IPS-15b (cell line): ENCODE measurements at regions not wholly inside any gene's neighbourhood (a gene's known extent, or its start where the extent isn't known, plus 50 kb on each side); places are given as distances from the start of the nearest gene placed in this dataset.

Source experiments
- H3K27me3 ChIP-seq: one replicate; pipeline ENCODE4 v1.6.1; 2013; ENCODE audit warnings: low read length; ENCODE audit not compliant: control insufficient read depth, insufficient read depth
- H3K36me3 ChIP-seq: one replicate; pipeline ENCODE4 v1.6.1; 2013; ENCODE audit warnings: low read length; ENCODE audit not compliant: control insufficient read depth, insufficient read depth
- H3K4me1 ChIP-seq: one replicate; pipeline ENCODE4 v1.6.1; 2013; ENCODE audit warnings: mild to moderate bottlenecking, low read length; ENCODE audit not compliant: control insufficient read depth, insufficient read depth
- H3K4me3 ChIP-seq: one replicate; pipeline ENCODE4 v1.5.1; 2013; ENCODE audit warnings: low read depth, low read length
- H3K9ac ChIP-seq: one replicate; pipeline ENCODE4 v1.6.1; 2013; ENCODE audit warnings: low read depth, mild to moderate bottlenecking, low read length
- H3K9me3 ChIP-seq: one replicate; pipeline ENCODE4 v1.6.1; 2013; ENCODE audit warnings: mild to moderate bottlenecking, low read length; ENCODE audit not compliant: control insufficient read depth, insufficient read depth

DNA sequence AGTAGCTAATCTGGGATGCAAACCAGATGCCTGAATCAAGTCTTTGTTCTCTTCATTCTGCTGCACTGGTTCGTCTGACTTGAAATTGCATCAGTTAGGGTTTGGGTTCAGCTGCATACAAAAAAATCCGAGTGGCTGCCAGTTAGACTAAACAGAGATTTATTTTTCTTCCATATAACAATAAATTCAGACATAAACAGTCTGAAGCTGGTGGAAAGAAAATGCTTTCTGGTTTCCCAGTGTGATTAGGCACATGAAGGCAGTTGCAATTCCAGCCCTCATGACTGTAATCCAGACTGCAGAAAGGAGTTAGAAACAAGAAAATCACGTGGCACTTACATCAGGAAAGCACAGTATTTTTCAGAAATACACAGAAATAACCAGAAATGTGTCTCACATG, 930.7 kb downstream of the MCTP2 start:
- Histone ChIP-seq H3K4me3 (no peak overlapping the region), H3K9me3 (no peaks in the 10 kb centered on the region), H3K36me3 (no peaks in the 10 kb centered on the region), H3K4me1 (no peaks in the 10 kb centered on the region), H3K27me3 (no peaks in the 10 kb centered on the region), H3K9ac (no peak overlapping the region)

DNA sequence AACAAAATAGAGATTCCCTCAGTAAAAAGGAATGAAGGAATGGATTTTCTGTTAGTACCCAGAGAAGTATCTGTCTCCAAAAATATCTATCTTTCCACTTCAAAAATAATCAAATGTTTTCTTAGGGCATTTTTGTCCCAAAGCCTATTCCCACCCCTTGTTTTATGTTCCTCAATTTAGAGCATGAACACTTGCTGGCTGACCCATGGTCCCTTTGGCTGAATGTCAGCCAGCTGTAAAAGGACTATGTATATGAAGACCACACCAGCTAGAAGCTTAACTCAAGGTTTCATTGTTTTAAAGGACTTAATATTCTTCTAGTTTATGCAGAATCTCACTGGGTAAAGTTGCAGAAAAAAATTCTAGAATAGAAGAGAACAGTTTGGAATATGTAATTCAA, 931.2 kb downstream of the MCTP2 start:
- Histone ChIP-seq H3K27me3 (no peaks in the 10 kb centered on the region), H3K4me3 (no peak overlapping the region), H3K4me1 (no peaks in the 10 kb centered on the region), H3K9me3 (no peaks in the 10 kb centered on the region), H3K9ac (no peak overlapping the region), H3K36me3 (no peaks in the 10 kb centered on the region)

DNA sequence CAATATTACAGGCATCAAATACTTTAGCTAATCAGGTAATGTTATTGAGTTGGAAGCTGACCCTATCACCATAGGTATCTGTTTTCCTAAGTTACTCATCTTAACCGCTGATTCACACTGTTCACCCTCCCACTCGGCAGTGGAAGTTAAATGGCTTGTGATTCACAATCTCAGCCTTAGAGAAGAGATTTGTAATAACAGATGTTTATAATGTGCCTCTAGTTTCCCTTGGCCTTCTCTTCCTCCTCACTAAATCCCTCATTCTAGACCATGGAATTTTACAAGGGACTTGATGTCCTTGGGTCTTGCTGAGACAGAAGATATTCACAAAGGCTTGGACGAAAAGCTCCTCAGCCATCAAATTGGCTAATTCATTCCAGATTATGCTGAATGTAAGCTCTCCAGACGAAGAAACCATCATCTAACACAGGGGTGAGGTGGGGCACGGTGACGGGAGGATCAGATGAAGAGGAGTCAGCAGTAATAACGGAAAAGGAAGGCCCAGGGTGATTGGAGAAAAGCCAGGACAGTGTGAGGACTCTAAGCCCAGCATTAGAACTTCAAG, 931.7 kb downstream of the MCTP2 start:
- H3K36me3 ChIP-seq: no peaks in the 10 kb centered on the region
- no peak overlapping the region for H3K9ac ChIP-seq
- H3K4me1 ChIP-seq: no peaks in the 10 kb centered on the region
- H3K27me3 ChIP-seq: no peaks in the 10 kb centered on the region
- H3K9me3 ChIP-seq: no peaks in the 10 kb centered on the region
- H3K4me3 ChIP-seq: no peak overlapping the region

DNA sequence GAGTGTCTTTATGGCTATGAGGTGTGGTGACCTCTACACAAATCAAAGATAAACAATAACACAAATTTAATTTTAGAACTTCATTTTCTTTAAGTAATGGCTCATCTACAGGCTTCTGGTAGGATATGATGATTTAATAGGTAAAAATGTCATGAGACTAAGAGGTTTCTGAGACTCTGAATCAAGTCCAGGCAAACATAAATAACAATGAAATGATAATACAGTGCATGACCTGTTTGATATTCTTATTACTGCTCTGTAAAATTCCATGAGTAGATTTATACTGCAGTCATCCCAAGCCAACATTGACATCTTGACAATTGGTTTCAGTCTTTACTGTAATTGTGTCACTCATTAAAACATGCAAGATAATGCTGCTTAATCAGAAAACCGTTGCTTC, 936.8 kb downstream of the MCTP2 start:
- no peaks in the 10 kb centered on the region for H3K4me1 ChIP-seq
- no peak overlapping the region for H3K4me3 ChIP-seq
- H3K9me3 ChIP-seq: no peaks in the 10 kb centered on the region
- H3K27me3 ChIP-seq: no peaks in the 10 kb centered on the region
- H3K36me3 ChIP-seq: no peaks in the 10 kb centered on the region
- no peak overlapping the region for H3K9ac ChIP-seq

DNA sequence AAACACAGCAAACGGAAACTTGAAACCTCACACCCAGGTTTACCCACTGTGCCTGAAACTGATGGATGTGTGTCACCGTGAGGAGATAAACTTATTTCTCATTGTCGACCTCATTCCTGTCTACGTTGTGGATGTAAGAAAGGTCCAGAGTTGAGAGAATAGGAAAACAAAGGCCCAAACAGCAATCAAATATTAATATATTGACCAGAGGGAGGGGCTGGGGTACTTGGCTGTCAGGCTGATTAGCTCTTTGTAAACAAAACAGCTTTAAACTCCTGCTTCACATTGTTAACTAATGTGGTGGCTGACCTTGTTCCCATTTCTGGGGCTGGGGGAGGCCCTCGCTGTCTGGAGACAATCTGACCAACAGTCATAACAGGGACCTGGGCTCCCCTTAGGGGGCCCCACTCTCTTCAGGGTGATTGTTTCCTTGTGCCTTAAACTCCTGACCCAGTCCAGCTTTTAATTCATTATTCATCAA, 937.6 kb downstream of the MCTP2 start:
- H3K27me3 ChIP-seq: no peaks in the 10 kb centered on the region
- H3K9me3 ChIP-seq: no peaks in the 10 kb centered on the region
- no peaks in the 10 kb centered on the region for H3K4me1 ChIP-seq
- H3K9ac ChIP-seq: no peak overlapping the region
- H3K4me3 ChIP-seq: no peak overlapping the region
- no peaks in the 10 kb centered on the region for H3K36me3 ChIP-seq

DNA sequence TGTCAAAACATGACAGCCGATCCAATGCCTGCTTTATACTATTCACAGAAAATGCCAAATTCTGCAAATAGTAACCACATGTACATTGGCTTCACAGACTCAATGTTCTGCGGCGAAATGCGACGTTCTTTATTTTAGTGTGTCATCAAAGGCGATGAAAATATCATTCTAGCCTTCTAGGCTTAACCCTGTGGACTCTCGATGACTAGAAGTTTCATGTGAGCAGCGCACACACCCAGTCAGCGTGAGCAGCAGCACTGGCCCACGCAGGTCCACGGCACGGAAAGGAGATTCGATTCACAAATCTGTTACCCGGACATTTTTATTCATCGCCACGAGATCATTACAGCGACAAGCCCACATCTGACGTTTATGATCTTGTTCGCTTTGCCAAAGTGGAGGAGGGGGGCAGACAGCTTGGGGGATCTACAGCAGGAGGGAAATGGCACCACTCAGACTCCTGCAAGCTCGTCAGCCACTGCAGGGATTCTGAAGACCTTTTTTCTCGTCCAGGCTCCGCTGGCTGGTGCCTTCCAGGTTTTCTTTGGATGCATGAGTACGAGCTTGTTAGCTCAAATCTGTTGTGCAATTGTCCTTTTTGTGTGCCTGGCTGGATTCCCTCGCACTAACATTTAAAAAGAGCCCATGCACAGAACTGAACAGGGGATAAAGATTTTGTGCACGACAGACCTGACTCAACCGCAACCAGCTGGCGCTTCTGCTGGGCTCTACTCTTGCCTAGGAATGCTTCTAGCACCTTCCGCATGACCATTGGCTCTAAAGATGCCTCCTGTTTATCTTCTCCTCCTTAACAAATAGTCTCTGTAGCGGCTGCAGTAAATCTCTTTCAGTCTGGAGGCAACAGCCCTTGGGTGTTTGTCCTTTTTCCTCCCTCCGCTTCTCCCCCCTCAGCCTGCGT, 938.4 kb downstream of the MCTP2 start:
- Histone ChIP-seq H3K9me3 (no peaks in the 10 kb centered on the region), H3K4me1 (no peaks in the 10 kb centered on the region), H3K27me3 (no peaks in the 10 kb centered on the region), H3K36me3 (no peaks in the 10 kb centered on the region), H3K4me3 (no peak overlapping the region), H3K9ac (no peak overlapping the region)

DNA sequence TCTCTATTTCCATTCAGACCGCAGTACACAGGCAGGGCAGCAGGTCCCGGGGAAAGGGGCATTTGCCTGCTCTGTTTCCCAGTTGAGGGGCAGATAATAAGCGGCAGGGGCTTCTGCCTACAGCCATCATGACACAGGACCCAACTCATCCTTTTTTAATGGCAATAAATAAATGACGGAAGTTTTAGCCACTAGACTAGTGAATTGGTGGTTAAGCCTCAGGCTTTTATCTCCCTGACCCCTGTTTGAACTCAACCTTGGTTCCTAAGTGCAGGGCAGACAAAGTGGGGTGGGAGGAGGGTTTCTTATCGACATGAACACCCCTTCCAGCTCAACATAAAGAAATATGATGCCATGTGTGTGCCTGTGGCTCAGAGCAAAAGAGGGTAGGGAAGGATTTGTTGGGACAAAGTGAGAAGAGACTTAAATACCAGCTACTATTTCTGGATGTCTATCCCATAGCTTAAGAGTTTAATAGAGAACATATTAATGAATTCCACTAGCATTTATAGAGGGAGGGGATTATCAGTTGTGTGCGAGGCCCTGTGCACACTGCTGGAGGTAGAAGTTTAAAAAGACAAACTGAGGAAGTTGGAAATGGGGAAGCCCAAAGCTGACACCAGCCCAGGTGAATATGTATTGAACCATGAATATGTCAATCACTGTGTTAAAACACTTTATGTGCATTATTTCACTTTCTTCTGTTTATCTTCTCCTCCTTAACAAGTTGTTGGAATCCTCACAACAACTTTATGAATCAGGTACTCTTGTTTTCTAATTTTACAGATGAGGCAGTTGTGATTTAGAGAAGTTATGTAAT, 939.4 kb downstream of the MCTP2 start:
- Histone ChIP-seq H3K9me3 (no peaks in the 10 kb centered on the region), H3K27me3 (no peaks in the 10 kb centered on the region), H3K9ac (no peak overlapping the region), H3K36me3 (no peaks in the 10 kb centered on the region), H3K4me1 (no peaks in the 10 kb centered on the region), H3K4me3 (no peak overlapping the region)

DNA sequence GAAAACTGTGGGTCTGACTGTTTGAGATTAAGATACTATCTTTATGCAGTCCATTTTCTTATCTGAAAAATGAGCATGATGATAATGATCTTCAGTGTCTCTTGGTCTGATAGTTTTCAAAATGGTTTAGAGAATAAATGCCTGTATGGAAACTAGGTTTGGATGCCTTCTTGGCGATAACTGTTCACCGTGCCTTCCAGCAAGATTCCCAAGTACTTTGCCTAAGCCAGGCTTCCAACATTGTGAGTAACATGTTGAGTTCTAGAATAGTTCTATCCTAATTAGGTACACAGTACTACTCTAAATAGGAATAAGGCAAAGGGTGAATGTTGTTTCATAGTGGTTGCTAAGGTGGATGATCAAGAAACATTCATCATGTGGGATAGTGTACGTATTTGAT, 940.2 kb downstream of the MCTP2 start:
- Histone ChIP-seq H3K9me3 (no peaks in the 10 kb centered on the region), H3K36me3 (no peaks in the 10 kb centered on the region), H3K4me3 (no peak overlapping the region), H3K4me1 (no peaks in the 10 kb centered on the region), H3K9ac (no peak overlapping the region), H3K27me3 (no peaks in the 10 kb centered on the region)

DNA sequence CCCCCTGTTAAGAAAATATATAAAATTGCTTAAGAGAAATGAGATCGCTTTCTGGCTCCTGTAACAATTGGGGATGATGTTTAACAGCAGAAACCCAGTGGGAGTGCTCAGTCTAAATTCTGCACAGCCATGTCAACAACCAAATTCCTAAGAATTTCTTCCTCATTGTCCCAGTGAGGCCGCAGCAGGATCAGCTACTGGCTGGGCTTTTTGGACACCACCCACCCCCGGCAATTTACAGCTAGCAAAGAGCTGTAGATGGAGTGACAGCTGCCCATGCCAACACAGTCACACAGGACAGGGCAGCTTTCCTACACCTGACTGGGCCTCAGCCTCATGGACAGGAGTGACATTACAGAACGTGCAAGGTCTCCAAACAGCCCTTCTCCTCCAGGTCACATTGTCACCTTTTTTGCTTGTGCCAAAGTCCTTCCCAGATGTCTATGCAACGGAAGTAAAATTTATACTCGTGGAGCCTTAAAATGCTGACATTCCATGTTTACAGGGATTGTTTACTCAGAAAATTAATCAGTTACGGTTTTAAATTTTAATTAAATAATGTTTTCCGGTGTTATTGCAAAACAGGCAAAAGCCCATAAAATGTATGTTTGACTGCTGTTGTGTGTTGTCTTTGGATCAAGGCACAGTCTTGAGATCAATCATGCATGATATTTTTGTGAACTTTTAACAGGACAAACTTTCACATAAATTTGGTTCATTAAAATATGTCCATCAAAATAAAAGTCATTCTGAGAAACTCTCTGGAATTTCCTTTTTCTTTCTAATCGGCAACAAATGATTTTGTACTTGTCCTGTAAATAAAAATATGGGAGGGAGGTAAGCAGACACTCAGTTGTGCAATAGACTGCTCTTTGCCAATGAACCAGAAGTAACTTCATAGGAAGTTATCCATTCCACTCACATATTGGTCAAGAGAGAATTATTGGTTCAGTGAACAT, 943.2 kb downstream of the MCTP2 start:
- no peaks in the 10 kb centered on the region for H3K27me3 ChIP-seq
- no peaks in the 10 kb centered on the region for H3K4me1 ChIP-seq
- no peak overlapping the region for H3K9ac ChIP-seq
- no peaks in the 10 kb centered on the region for H3K9me3 ChIP-seq
- no peaks in the 10 kb centered on the region for H3K36me3 ChIP-seq
- H3K4me3 ChIP-seq: no peak overlapping the region

DNA sequence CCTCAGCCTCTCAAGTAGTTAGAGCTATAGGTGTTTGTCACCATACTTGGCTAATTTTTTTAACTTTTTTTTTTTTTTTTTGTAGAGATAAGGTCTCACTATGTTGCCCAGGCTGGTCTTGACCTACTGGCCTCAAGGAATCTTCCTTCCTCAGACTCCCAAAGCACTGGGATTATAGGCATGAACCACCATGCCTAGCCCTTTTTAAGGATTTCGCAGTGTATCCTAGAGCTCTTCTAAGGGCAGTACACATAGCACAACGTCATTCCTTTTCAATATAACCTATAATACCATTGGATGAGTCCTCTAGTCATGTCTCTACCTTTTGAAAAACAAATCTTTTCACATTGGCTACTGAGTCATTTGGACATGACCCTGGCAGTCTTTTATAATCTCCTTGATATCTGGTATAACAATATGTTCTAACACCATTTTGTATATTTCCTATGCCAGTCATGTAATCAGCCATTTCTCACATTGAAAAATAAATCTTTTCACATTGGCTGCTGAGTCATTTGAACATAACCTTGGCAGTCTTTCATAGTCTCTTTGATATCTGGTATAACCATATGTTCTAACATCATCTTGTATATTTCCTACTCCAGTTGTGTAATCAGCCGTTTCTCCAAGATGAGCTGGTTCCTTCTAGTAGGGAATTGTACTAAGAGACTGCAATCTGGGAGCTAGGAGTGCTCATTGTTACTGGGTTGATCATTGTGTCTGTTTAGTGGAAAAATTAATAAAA, 944.7 kb downstream of the MCTP2 start:
- Histone ChIP-seq H3K4me1 (no peaks in the 10 kb centered on the region), H3K36me3 (no peaks in the 10 kb centered on the region), H3K9me3 (no peaks in the 10 kb centered on the region), H3K9ac (no peak overlapping the region), H3K4me3 (no peak overlapping the region), H3K27me3 (no peaks in the 10 kb centered on the region)
